ENCODE measurements at regions not wholly inside any gene's neighbourhood (a gene's known extent, or its start where the extent isn't known, plus 50 kb on each side); places are given as distances from the start of the nearest gene placed in this dataset.
A peak's percentile ranks its signal among the peaks of the same experiment; 100 is the strongest.

- no peak for TF ChIP-seq CTCF (IDR thresholded peaks at IDR 0.05; ENCODE audit: extremely low read depth, missing control alignments)
- no peak for DNase-seq (ENCODE audit: low spot score)
Measured at GRCh38 chr3:117524890-117525289, 815.3 kb downstream of the TUSC7 start.

- peak; percentile 10 for DNase-seq (ENCODE audit: low spot score)
- peak; percentile 42 for TF ChIP-seq CTCF (IDR thresholded peaks at IDR 0.05; ENCODE audit: extremely low read depth, missing control alignments)
Measured at GRCh38 chr3:117526470-117527079, 817.0 kb downstream of the TUSC7 start.

GRCh38 chr3:117527346-117527745 is 817.8 kb downstream of the TUSC7 start:
- TF ChIP-seq CTCF (IDR thresholded peaks at IDR 0.05; ENCODE audit: extremely low read depth, missing control alignments) = no peak
- DNase-seq (ENCODE audit: low spot score) = no peak

- TF ChIP-seq CTCF (IDR thresholded peaks at IDR 0.05; ENCODE audit: extremely low read depth, missing control alignments) = no peak
- DNase-seq (ENCODE audit: low spot score) = no peak
Measured at GRCh38 chr3:117528688-117529087, 819.1 kb downstream of the TUSC7 start.

GRCh38 chr3:117531078-117531767 is 821.6 kb downstream of the TUSC7 start:
- DNase-seq (ENCODE audit: low spot score) = no peak
- TF ChIP-seq CTCF (IDR thresholded peaks at IDR 0.05; ENCODE audit: extremely low read depth, missing control alignments) = no peak

- no peak for DNase-seq (ENCODE audit: low spot score)
- no peak for TF ChIP-seq CTCF (IDR thresholded peaks at IDR 0.05; ENCODE audit: extremely low read depth, missing control alignments)
Measured at GRCh38 chr3:117532268-117532667, 822.7 kb downstream of the TUSC7 start.

GRCh38 chr3:117534138-117534537 is 824.6 kb downstream of the TUSC7 start:
- no peak for TF ChIP-seq CTCF (IDR thresholded peaks at IDR 0.05; ENCODE audit: extremely low read depth, missing control alignments)
- DNase-seq (ENCODE audit: low spot score) = no peak

Measured in GM20000 (cell line).